GM23248 (cell line): ENCODE measurements at regions not wholly inside any gene's neighbourhood (a gene's known extent, or its start where the extent isn't known, plus 50 kb on each side); places are given as distances from the start of the nearest gene placed in this dataset.

Experiments
- EZH2 ChIP-seq: fragments of 200-600 bp; sonication (generic); IDR thresholded peaks from 2 replicates; pipeline ENCODE4 v1.6.1; 2018; ENCODE audit warnings: antibody characterized with exemption, mild to moderate bottlenecking; ENCODE audit not compliant: insufficient read depth, poor library complexity, severe bottlenecking
- EZH2phosphoT487 ChIP-seq: fragments of 200-600 bp; sonication (generic); IDR thresholded peaks from 2 replicates; pipeline ENCODE4 v1.6.1; 2018; ENCODE audit warnings: antibody characterized with exemption, moderate library complexity, mild to moderate bottlenecking, low read depth; ENCODE audit not compliant: insufficient read depth

- TF ChIP-seq EZH2 (no peak), EZH2phosphoT487 (no peak)
Measured at GRCh38 chr12:111259231-111259630, 109.7 kb downstream of the PHETA1 start.
